NAMALWA (cell line): ENCODE measurements at regions not wholly inside any gene's neighbourhood (a gene's known extent, or its start where the extent isn't known, plus 50 kb on each side); places are given as distances from the start of the nearest gene placed in this dataset.
A peak's percentile ranks its signal among the peaks of the same experiment; 100 is the strongest.

Experiments used
- DNase-seq: peaks from one replicate; pipeline ENCODE4 v3.0.0-alpha.2; 2015; ENCODE audit warnings: low spot score

DNA sequence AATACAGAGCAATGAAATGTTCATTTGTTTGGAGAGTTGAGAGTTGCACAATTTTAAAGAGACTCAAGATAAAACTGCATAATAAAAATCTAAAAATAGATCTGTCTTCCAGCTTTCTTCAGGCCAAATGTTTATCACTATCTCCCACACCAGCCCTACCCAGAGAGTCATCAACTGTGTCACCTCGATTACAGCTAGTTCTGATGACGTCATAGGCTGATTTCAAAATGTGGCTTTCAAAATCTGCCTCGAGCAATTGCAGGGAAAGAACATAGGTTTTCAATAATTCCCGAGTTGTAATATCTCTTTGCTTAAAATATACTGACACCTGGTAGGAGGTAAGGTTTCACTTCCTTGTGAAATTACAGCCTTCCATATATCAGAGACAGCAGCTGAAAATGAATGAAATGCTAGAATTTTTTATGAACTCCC, 677.6 kb upstream of the ID2 start:
- DNase-seq = peak; percentile 23

DNA sequence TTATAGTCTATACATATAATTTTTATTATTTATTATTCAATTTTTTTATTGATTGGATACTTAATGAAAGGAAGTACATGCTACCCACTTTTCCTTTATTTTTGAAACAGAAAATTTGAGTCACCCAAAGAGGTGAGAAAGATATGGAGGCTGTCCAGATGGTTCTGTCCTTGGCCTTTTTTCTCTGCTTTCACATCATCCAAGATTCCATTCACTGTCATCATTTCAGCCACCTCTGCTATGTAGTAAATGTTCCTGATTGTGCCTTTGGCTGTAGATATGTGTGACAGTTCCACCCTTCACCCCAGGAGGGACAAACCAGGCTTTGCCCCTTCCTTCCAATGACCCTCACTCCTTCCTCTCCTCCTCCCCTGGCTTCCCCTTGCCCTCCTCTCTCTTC, 675.7 kb upstream of the ID2 start:
- no peak for DNase-seq

DNA sequence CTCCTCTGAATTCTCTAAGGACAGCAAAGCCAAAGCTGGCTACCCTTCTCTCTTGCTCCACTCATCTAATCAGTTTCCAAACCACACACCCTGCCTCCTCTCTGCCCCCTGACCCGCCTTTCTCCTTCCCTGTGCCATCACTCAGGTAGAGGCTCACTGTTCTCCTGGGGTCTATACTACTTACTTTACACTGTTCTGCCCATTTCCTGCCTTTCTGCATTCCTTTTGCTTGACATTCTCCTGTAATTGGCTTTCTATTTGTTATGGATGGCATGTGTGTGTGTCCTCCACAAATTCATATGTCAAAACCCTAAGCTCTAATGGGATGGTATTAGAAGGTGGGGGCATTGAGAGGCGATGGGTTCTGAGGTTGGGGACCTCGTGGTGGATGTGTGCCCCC, 675.2 kb upstream of the ID2 start:
- no peak for DNase-seq

- no peak for DNase-seq
Measured at GRCh38 chr2:8009010-8009597, 672.8 kb upstream of the ID2 start.

DNA sequence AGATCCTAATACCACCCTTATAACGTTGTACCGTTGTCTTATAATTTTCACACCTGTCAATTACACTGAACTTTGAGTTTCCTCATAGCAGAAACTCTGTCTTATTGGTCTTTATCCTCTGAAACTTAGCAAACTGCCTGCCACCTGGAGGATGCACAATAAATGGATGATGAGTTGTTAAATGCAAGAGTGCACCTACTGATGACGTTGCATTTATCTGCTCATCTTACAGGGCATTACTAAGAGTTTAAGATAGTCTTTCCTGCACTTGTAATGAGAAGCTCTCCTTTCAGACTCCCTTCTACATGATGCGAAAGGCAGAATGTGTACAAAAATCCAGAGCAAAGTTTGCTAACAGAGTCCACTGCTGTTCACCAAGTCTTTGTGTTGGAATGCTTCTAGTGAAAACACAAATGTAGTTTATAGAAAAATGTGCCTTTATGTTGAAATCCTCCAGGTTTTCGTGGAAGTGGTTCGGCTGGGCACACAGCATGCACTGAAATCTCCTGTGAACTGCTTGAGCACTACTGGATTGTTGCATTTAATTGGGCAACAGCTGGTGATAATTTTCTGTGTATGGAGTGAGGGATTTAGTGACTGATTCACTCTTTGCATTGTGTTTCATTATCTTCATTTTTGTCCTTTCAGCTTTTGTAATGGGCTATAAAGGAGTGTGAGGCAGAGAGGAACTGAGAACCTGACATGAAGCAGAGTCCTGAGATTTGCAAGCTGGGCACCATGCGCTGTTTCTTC, 665.8 kb upstream of the ID2 start:
- DNase-seq = no peak

GRCh38 chr2:8016688-8017087, 665.2 kb upstream of the ID2 start:
- no peak for DNase-seq

- no peak for DNase-seq
Measured at GRCh38 chr2:8018956-8019355, 662.9 kb upstream of the ID2 start.

DNA sequence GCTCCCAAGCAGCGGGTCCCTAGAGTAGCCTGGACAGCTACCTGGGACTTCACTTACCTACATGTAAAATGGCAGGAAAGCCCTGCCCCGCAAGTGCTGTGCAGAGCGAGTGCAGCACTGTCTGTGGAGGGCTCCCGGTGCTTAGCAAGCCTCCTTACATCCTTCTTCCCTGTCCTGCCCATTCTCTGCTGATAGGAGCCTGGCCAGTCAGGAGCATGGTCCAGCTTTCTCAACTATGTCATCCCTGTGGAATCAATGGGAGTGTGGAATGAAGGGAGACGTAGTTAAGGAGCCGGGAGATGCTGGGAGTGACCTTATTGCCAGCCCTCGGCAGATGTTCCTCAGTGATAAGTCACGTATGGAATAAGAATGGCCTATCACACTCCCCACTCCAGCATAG, 661.9 kb upstream of the ID2 start:
- DNase-seq = no peak

- DNase-seq = no peak
Measured at GRCh38 chr2:8021921-8022320, 659.9 kb upstream of the ID2 start.

- DNase-seq = peak; percentile 28
Measured at GRCh38 chr2:8022908-8023640, 658.8 kb upstream of the ID2 start.

- DNase-seq = no peak
Measured at GRCh38 chr2:8024506-8024905, 657.4 kb upstream of the ID2 start.

- no peak for DNase-seq
Measured at GRCh38 chr2:8026381-8026780, 655.5 kb upstream of the ID2 start.

- no peak for DNase-seq
Measured at GRCh38 chr2:8027387-8027786, 654.5 kb upstream of the ID2 start.

- no peak for DNase-seq
Measured at GRCh38 chr2:8028036-8028435, 653.8 kb upstream of the ID2 start.

- no peak for DNase-seq
Measured at GRCh38 chr2:8028436-8028835, 653.4 kb upstream of the ID2 start.

- no peak for DNase-seq
Measured at GRCh38 chr2:8028981-8029380, 652.9 kb upstream of the ID2 start.

DNA sequence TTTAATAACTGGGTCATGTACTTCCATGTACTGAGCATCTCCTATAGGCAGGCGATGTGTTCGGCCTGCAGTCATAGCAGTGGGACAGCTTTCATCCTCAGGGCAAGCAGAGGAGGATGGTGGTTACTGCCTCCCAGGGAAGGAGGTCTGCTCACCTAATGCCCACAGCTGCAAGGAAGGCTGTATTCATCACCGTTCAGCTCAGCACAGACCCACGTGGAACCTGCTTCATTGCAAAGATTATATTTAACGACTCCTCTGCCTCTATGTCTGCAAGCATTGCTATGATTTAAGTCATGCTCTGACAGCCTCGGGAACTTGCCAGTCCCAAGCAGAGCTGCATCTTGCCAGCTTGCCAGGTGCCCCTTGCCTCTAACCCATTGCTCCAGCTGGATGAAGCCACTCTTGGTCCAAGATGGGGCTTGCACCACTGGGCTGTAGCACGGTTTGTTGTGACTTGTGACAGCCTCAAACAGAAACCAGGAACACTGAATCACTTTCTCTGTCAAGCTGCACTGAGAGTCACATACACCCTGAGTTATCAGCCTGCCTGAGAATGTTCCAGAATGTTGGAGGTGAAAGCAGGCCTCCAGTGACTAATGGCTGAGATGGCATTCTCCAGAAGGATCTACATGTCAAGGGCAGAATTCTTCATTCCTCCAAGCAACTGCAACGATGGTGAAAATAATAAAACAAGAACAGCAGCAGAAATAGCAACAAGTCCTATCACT, 651.1 kb upstream of the ID2 start:
- no peak for DNase-seq

- DNase-seq = no peak
Measured at GRCh38 chr2:8031370-8031769, 650.5 kb upstream of the ID2 start.

DNA sequence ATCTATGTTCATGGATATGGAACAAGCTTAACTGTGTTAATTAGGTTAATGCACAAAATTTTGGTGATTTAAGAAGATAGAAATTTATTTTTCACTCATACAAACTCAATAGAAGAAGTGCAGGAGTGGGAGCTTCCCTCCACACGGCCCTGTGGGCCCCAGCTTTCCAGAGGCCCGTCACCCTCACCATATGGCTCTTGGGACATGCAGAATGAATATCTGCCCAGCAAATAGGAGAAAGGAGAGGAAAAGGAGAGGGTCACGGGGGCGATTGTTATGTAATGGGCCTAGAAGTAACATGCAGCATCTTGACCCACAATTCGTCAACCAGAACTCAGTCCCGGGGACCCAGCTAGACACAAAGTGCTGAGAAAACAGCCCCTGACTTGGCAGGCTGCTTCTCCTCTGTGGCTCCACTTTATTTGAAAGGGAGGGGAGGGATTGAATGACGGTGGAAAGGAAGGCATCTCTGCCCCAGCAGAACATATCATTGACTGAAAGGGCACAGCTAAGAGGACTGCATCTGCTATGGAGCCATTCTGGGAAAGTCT, 648.2 kb upstream of the ID2 start:
- no peak for DNase-seq

DNA sequence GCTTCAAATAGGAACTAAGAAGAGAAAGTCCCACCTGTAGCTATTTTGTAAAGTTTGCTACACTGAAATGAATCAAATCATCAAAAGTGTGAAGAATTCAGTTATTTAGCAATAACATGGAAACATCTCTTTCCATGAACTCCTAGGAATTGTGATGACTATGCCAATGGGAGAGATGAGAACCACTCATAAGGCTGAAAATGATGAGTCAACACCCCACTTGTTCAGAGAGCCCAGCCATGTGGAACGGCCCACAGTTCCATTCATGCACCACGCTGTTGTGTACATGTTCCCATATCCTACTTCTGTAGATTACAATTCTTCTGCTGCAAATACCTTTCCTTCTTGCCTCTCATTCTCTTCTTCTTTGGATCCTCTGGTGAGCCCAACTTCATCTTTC, 645.5 kb upstream of the ID2 start:
- no peak for DNase-seq

- no peak for DNase-seq
Measured at GRCh38 chr2:8039732-8040131, 642.1 kb upstream of the ID2 start.

- DNase-seq = no peak
Measured at GRCh38 chr2:8043295-8043694, 638.6 kb upstream of the ID2 start.
